Lung microvascular endothelial cell (primary cell): ENCODE measurements at regions not wholly inside any gene's neighbourhood (a gene's known extent, or its start where the extent isn't known, plus 50 kb on each side); places are given as distances from the start of the nearest gene placed in this dataset.

Source experiments
- DNase-seq, 2 donors: peaks; one replicate each; pipeline versions ENCODE4 v3.0.0 to v3.0.0-alpha.2; 2010; ENCODE audit warnings: low read depth in 2 of 2

DNA sequence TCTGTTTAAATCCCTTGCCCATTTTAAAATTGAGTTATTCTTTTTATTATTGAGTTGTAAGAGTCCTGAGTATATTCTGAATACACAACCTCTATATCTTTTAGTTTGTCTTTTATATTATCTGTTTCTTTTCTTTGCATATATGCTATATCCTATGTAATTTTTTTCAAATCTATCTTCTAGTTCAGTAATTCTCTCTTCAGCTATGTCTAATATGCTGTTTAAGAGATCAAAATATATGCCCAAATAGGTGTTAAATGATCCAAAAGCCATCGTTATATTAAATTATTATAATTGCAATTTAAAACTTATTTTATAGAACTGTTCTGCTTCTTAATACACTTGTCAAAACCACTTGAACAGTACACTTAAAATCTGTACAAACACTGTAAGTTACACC, 107.4 kb upstream of the TSPAN5 start:
- no peak for DNase-seq

DNA sequence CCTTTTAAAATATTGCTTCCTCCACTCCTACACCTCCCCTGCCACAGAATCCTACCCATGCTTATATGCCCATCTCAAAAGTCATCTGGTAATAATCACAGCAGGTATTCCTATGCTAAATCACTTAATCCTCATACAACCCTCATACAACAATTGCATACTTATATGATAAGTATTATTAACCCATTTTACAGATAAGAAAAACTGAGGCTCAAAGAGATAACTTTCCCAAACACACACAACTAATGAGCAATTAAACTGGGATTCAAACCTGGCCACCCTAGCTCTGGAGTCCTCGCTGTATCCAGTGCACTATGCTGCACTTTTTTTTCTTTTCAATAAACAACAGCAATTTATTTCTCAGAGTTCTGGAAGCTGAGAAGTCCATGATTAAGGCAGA, 99.8 kb upstream of the TSPAN5 start:
- DNase-seq = no peak

DNA sequence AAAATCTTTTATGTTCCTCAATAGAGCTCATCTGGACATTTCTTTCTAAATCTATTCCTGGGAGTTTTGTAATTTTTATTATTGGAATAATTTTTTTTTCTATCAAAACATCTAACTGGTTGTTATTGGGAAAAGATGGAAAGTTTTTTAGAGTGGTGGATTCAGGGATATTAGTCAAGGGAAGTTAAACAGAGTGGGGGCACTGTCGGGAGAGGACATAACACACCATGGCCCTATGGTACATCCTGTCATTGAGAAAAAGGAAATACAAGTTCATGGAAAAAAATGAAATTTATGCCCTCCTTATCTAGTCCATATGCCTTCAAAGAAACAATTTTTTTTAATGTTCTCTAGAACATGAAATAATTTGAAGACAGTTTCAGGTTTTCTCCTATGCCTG, 96.3 kb upstream of the TSPAN5 start:
- peak in 1 of 2 donors; percentile 85 for DNase-seq

GRCh38 chr4:98749206-98749605, 90.8 kb upstream of the TSPAN5 start:
- no peak for DNase-seq

DNA sequence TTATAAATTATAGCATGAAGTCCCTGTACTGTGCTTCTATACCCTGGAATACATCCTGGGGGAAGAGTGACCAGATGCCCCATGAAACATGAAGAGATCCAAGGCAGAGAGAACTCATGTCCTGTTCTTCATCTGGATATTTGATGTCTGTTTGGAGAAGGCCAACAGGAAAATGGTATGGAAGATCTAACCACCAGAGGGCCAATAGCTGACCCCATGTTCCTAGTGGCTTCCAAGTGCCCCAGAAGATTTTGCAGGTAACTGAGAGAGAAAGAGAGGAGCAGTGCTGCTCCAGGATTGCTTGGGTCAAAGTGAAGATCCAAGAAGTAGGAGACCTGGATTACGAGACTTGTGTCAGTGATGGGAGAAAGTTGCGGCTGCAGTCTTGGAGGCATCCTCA, 90.2 kb upstream of the TSPAN5 start:
- no peak for DNase-seq

GRCh38 chr4:98747393-98748091, 89.1 kb upstream of the TSPAN5 start:
- DNase-seq = peak in 1 of 2 donors; percentile 40

- DNase-seq = peak in 1 of 2 donors; percentile 11
Observed at GRCh38 chr4:98746936-98747335, 88.5 kb upstream of the TSPAN5 start.

DNA sequence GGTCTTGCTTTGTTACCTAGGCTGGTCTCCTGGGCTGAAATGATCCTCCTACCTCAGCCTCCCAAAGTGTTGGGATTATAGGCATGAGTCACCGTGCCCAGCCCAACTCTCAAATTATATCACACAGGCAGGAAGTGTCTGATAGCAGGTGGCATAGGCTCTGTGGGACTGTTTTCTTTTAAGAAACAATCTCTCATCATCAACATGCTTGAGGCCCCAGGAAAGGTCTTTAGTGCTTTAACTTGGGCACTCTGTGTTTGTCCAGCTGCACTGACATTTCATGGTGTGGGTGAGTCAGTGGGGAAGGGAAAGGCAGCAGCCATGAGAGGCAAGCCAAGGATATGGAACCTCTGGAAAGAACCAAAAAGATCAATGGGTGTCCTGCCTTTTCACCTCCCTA, 88.1 kb upstream of the TSPAN5 start:
- DNase-seq = peak in 1 of 2 donors; percentile 41

GRCh38 chr4:98745366-98745765, 87.0 kb upstream of the TSPAN5 start:
- peak in 1 of 2 donors; percentile 54 for DNase-seq

DNA sequence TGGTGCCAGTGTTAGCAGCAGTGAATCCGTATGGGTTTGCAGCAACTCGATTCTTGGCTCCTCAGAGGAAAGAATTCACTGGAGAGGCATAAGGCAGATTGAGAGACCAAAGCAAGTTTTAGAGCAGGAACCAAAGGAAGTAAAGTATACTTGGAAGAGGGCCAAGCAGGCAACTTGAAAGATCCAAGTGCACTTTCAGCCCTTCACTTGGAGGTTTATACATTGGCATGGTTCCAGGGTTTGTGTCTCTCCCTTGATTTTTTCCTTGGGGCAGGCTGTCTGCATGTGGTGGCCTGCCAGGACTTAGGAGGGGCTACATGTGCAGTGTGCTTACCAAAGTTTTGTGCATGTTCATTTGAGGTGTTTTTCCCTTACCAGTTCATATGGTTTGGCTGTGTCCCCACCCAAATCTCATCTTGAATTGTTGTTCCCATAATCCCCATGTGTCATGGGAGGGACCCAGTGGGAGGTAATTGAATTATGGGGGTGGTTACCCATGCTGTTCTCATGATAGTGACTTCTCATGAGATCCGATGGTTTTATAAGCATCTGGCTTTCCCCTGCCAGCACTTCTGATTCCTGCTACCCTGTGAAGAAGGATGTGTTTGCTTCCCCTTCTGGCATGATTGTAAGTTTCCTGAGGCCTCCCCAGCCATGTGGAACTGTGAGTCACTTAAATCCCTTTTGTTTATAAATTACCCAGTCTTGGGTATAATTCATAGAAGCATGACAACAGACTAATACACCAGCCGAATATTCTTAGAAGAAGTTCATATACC, 86.2 kb upstream of the TSPAN5 start:
- DNase-seq = peak in 1 of 2 donors; percentile 81

DNA sequence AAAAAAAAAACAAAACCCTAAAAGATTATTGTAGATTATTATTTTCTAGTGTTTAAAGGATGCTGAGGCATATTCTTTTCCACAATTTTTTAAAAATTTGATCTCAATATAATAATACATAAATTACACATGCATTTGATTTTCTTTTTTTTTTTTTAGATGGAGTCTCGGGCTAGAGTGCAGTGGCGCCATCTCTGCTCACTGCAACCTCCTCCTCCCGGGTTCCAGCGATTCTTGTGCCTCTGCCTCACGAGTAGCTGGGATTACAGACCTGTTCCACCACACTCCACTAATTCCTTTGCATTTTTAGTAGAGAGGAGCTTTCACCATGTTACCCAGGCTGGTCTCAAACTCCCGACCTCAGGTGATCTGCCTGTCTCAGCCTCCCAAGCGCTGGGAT, 83.5 kb upstream of the TSPAN5 start:
- DNase-seq = no peak

- DNase-seq = no peak
Observed at GRCh38 chr4:98739751-98740150, 81.3 kb upstream of the TSPAN5 start.

DNA sequence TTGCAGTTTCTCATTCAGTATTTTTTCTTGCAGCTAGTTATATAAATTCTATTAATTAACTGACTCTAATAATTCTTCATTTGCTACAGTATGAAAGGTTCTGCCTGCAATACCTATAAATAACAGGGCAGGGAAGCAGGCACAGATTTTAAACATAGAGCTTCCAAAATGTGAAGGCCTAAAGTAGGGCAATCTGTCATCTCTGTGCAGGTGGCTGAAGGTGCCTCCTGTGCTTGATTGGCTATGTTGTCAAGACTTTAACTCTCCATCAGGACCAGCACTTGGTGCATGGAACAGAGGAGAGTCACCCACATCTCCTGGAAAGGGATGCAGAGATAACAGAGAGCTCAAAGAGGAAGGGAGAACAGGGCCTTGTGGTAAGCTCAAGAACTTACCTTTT, 75.2 kb upstream of the TSPAN5 start:
- DNase-seq = no peak

DNA sequence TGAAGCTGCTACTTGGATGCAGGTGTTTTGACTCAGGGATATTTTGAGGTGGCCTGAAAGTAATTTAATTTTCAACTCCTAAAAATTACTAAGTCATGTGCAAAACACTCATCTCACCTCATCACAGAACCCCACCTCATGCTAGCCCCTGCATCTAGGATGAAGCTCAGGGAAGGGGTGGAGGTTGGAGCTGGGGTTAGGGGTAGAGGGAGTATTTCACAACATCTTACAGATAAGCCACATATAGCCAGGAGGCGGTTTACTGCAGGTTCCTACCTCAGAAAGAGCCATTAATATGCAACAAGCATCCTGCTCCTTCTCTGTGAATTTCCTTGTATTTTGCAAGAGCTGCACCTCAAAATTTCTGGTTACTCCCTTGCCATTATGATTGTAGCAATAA, 70.5 kb upstream of the TSPAN5 start:
- DNase-seq = no peak

- peak; percentile 83 to 96 for DNase-seq
Observed at GRCh38 chr4:98728433-98728832, 70.0 kb upstream of the TSPAN5 start.

DNA sequence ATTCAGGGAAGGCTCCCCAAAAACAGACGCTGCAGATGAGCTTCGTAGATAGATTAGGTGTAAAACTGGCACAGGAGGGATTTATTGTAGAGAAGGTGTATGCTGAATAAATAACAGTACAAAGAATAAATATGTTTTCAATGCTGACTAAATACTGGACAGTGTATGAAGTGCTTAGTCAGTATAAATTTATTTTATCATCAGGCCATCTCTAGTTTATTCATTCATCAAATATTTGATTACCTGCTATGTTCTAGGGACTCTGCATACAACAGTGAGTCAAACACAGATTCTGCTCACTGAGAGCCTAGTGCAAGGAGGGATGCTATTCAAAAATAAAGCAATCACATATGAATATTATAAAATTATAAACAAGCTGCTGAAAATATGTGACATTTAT, 63.6 kb upstream of the TSPAN5 start:
- no peak for DNase-seq

GRCh38 chr4:98720871-98721480, 62.6 kb upstream of the TSPAN5 start:
- peak in 1 of 2 donors; percentile 23 for DNase-seq

DNA sequence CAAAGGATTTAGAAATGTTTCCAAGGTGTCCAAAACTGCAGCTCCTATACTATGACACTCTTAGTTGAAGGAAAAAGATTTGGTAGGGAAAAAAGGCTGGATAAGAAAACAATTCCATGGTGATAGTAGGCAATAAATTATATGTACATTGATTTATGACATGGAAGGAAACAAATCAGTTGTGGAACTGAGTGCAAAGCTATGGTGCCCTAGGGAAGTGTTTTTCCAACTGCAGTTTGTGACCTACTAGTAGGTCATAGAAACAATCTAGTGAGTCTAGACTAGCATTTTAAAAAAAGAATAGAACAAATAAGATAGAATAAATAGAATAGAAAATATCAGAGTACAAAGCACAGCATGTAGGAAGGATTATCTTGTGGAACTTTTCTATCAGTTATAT, 58.4 kb upstream of the TSPAN5 start:
- DNase-seq = peak in 1 of 2 donors; percentile 66

DNA sequence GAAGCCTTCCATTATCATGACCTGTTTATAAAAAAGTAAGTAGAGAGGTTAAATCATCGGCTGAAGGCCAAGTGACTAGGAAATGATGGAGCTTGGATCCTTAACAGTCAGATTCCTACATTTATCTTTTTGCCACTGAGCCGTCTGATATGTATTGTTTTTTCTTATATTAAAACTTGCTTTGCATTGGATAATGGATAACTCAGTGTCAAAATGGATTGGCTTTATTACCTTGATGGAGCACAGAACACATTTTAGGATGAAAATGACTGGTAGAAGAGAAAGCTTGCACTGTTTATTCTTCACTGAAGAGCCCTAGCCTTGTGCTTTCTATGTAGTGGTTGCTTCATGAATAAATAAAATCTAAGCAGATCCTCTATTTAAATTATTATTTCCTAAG, 54.2 kb upstream of the TSPAN5 start:
- DNase-seq = no peak

DNA sequence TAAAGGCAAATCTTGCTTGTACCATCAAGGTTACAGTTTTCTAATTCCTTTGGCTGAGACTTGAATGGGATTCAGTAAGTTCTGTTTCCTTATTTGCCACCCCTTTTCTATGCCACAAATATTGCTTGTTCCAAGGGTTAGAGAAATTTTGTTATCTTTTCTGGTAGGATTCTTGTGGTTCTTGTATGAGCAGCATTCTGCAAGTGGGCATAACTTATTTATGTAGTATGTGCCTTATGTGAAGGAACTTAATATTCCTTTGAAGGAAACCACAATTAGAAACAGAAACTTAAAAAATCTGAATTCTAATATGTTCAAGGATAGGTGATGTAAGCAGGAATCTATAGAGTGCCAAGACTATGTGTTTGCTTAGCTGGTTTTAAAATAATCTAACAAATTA, 53.1 kb upstream of the TSPAN5 start:
- no peak for DNase-seq

GRCh38 chr4:98710831-98711230, 52.4 kb upstream of the TSPAN5 start:
- DNase-seq = peak in 1 of 2 donors; percentile 43
